Gastroesophageal sphincter (tissue), 3 donors: ENCODE measurements at regions not wholly inside any gene's neighbourhood (a gene's known extent, or its start where the extent isn't known, plus 50 kb on each side); places are given as distances from the start of the nearest gene placed in this dataset.

Experiments
- CTCF ChIP-seq, 4 experiments: fragments of 200-600 bp in 2 of 4; fragments of 450-650 bp in 2 of 4; sonication (generic) in 1 of 4; IDR thresholded peaks; one replicate each; pipeline ENCODE4 v1.5.1; 2017 to 2019; ENCODE audit warnings: antibody characterized with exemption in 4 of 4, mild to moderate bottlenecking in 2 of 4, moderate library complexity in 2 of 4
- EP300 ChIP-seq: sonication (generic); formaldehyde crosslinking; IDR thresholded peaks from one replicate; pipeline ENCODE4 v1.6.1; 2017; ENCODE audit warnings: antibody characterized with exemption, mild to moderate bottlenecking
- POLR2A ChIP-seq, 2 donors: fragments of 450-650 bp; IDR thresholded peaks; one replicate each; pipeline ENCODE4 v1.6.1; 2017; ENCODE audit warnings: antibody characterized with exemption in 2 of 2, mild to moderate bottlenecking in 2 of 2, moderate library complexity in 1 of 2
- POLR2AphosphoS5 ChIP-seq: sonication (generic); formaldehyde crosslinking; IDR thresholded peaks from one replicate; pipeline ENCODE4 v1.6.1; 2017; ENCODE audit warnings: antibody characterized with exemption

- TF ChIP-seq CTCF (IDR thresholded peaks at IDR 0.05) (no peak), POLR2AphosphoS5 (no peak), POLR2A (IDR thresholded peaks at IDR 0.05) (no peak), EP300 (no peak)
Observed at GRCh38 chr1:193567937-193568336, 381.5 kb upstream of the B3GALT2 start.
